HepG2 (cell line): ENCODE measurements at regions not wholly inside any gene's neighbourhood (a gene's known extent, or its start where the extent isn't known, plus 50 kb on each side); places are given as distances from the start of the nearest gene placed in this dataset.

Source experiments
- ATAC-seq: fragments of 200-7000 bp; cut with Tn5 transposase; 3 replicates; pipeline ENCODE4 v1.9.1; 2020; ENCODE audit warnings: mild to moderate bottlenecking, moderate library complexity
- BruUV-seq: library from RNA; stranded (reverse); fragments of 400-500 nt; replicated peaks from 2 replicates; lab custom pipeline; 2021; lab: Mats Ljungman, UMichigan
- CTCF ChIA-PET: fragments of 300-600 bp; formaldehyde crosslinking; extraction: SDS; loops from one replicate; lab custom pipeline; 2021; ENCODE audit warnings: low total read pairs, inconsistent platforms, low intra/inter-chr PET ratio; lab: Yijun Ruan, JAX
- POLR2A ChIA-PET: fragments of 350-600 bp; sonication (Branson Sonifier 250); formaldehyde crosslinking; loops from one replicate; lab custom pipeline; 2020; ENCODE audit warnings: antibody characterized with exemption, inconsistent platforms; lab: Yijun Ruan, JAX
- DNase-seq: peaks from one replicate; pipeline ENCODE4 v3.0.0-alpha.2; 2015; ENCODE audit warnings: low spot score
- FAIRE-seq: peaks from 3 replicates; lab custom pipeline; 2011; peaks lifted over from hg19 to GRCh38; lab: Jason Lieb, UNC
- H2AFZ ChIP-seq: one replicate; pipeline ENCODE4 v1.6.1; 2011; ENCODE audit warnings: low read length, inconsistent platforms
- H3K27ac ChIP-seq: fragments of 300-600 bp; 3 replicates; pipeline ENCODE4 v1.8.0; 2011; ENCODE audit warnings: mixed run types, mild to moderate bottlenecking, mixed read lengths, low read length, inconsistent platforms; ENCODE audit not compliant: insufficient read depth; ENCODE audit errors: extremely low read length
- H3K27me3 ChIP-seq, 2 experiments: fragments of 200-600 bp in 1 of 2; 2 replicates in 1 of 2; 3 replicates in 1 of 2; pipeline versions ENCODE4 v1.6.0 to v1.8.0; 2011; ENCODE audit warnings: low read length in 2 of 2, mild to moderate bottlenecking in 2 of 2, moderate library complexity in 2 of 2, inconsistent platforms in 1 of 2; ENCODE audit not compliant: insufficient read depth in 2 of 2, control insufficient read depth in 1 of 2
- H3K36me3 ChIP-seq, 2 experiments: fragments of 200-600 bp in 1 of 2; replicated peaks in 1 of 2; 2 replicates in 1 of 2; 3 replicates in 1 of 2; pipeline versions ENCODE4 v1.5.1 to v1.8.0; 2011; ENCODE audit warnings: low read length in 2 of 2, inconsistent platforms in 1 of 2; ENCODE audit not compliant: insufficient read depth in 2 of 2, control insufficient read depth in 1 of 2
- H3K4me1 ChIP-seq: 2 replicates; pipeline ENCODE4 v1.5.1; 2012; ENCODE audit warnings: low read length, inconsistent platforms; ENCODE audit not compliant: insufficient read depth
- H3K4me2 ChIP-seq: 2 replicates; pipeline ENCODE4 v1.6.0; 2011; ENCODE audit warnings: low read depth, low read length, inconsistent platforms
- H3K4me3 ChIP-seq, 3 experiments: fragments of 200-600 bp in 1 of 3; sonication (generic), shearing (Covaris generic) in 1 of 3; replicated peaks in 1 of 3; 2 replicates each; pipeline ENCODE4 v1.5.1; 2011 to 2016; ENCODE audit warnings: low read length in 3 of 3, inconsistent platforms in 2 of 3, low read depth in 2 of 3, mild to moderate bottlenecking in 2 of 3, control low read depth in 1 of 3, mixed read lengths in 1 of 3; ENCODE audit not compliant: insufficient read depth in 1 of 3
- H3K79me2 ChIP-seq: one replicate; pipeline ENCODE4 v1.6.1; 2011; ENCODE audit warnings: low read length, inconsistent platforms; ENCODE audit not compliant: insufficient read depth
- H3K9ac ChIP-seq: 2 replicates; pipeline ENCODE4 v1.6.0; 2011; ENCODE audit warnings: mild to moderate bottlenecking, low read depth, low read length, inconsistent platforms; ENCODE audit not compliant: insufficient read depth
- H3K9me3 ChIP-seq: 2 replicates; pipeline ENCODE4 v1.5.1; 2012; ENCODE audit warnings: mild to moderate bottlenecking, low read length
- H4K20me1 ChIP-seq: 2 replicates; pipeline ENCODE4 v1.6.0; 2011; ENCODE audit warnings: inconsistent platforms, mild to moderate bottlenecking, low read length, moderate library complexity; ENCODE audit not compliant: insufficient read depth
- ARNT2 ChIP-seq: sonication (generic); formaldehyde crosslinking; IDR thresholded peaks from 2 replicates; pipeline ENCODE4 v1.8.0; 2022; ENCODE audit warnings: mild to moderate bottlenecking, low read depth, missing genetic modification reagents, moderate library complexity
- ATF7-NPFF ChIP-seq: sonication (generic); formaldehyde crosslinking; IDR thresholded peaks from 2 replicates; pipeline ENCODE4 v1.8.1; 2023; ENCODE audit warnings: mild to moderate bottlenecking, low read depth, missing genetic modification reagents, moderate library complexity
- BRCA1 ChIP-seq: sonication (generic); formaldehyde crosslinking; IDR thresholded peaks from 2 replicates; pipeline ENCODE4 v1.4.0; 2020; ENCODE audit warnings: missing genetic modification reagents
- MTA3 ChIP-seq: sonication (generic); formaldehyde crosslinking; IDR thresholded peaks from 2 replicates; pipeline ENCODE4 v1.4.0; 2020; ENCODE audit warnings: missing genetic modification reagents
- NFE2 ChIP-seq: sonication (generic); formaldehyde crosslinking; IDR thresholded peaks from 2 replicates; pipeline ENCODE4 v1.4.0; 2020; ENCODE audit warnings: missing genetic modification reagents
- TEAD3 ChIP-seq: optimal IDR thresholded peaks from 2 replicates; pipeline ENCODE3; 2016; ENCODE audit warnings: borderline replicate concordance
- ZBTB42 ChIP-seq: sonication (generic); formaldehyde crosslinking; IDR thresholded peaks from 2 replicates; pipeline ENCODE4 v1.5.0; 2020; ENCODE audit warnings: mild to moderate bottlenecking, missing genetic modification reagents
- ZFP90 ChIP-seq: sonication (generic); formaldehyde crosslinking; IDR thresholded peaks from 2 replicates; pipeline ENCODE4 v1.8.0; 2022; ENCODE audit warnings: missing genetic modification reagents, mild to moderate bottlenecking, inconsistent platforms, borderline replicate concordance
- ZSCAN9 ChIP-seq: IDR thresholded peaks from 2 replicates; pipeline ENCODE4 v1.6.1; 2016; ENCODE audit warnings: borderline replicate concordance
- whole genome bisulfite sequencing: methylation state at CpG from one replicate; pipeline ENCODE4 v1.1.6; 2017; ENCODE audit warnings: low lambda C conversion rate; 5-methylcytosine and 5-hydroxymethylcytosine counted together
- in situ Hi-C: cut with HindIII; loops from 2 replicates; pipeline ENCODE4 v1.10.0; 2017; ENCODE audit warnings: low pct_unique_long_range_greater_than_20kb; ENCODE audit not compliant: extremely low pct_ligation_motif_present
- intact Hi-C: fragments of 100-400 bp; cut with micrococcal nuclease; formaldehyde crosslinking; loops from one replicate; pipeline ENCODE4 v1.10.0; 2022; ENCODE audit not compliant: unreplicated experiment
- TF ChIP-seq, protein P1 (sequence below): sonication (generic); formaldehyde crosslinking; IDR thresholded peaks from 2 replicates; pipeline ENCODE4 v1.9.0; 2021; ENCODE audit warnings: missing genetic modification reagents, borderline replicate concordance

- BruUV-seq = no TSS peak
- H4K20me1 ChIP-seq = no peaks in the 10 kb centered on the region
- 94% methylated on average over 4 of the region's 4 CpGs for WGBS
- no peak for DNase-seq
- H3K9me3 ChIP-seq = no peaks in the 10 kb centered on the region
- no peaks in the 10 kb centered on the region for H3K4me1 ChIP-seq
- H3K4me3 ChIP-seq = no peak overlapping the region
- ChIA-PET POLR2A (no interaction called here), CTCF (no interaction called here)
- H3K27ac ChIP-seq = no peak overlapping the region
- peaks cover 0 to 4% of the 10 kb centered on the region in 2 experiments; a peak in 3 of 5 replicates for H3K36me3 ChIP-seq
- H2AFZ ChIP-seq = no peak overlapping the region
- ATAC-seq = no peak
- H3K79me2 ChIP-seq = no peaks in the 10 kb centered on the region
- H3K9ac ChIP-seq = no peak overlapping the region
- intact Hi-C loops (no loop called here), in situ Hi-C loops (no loop called here)
- H3K4me2 ChIP-seq = no peak overlapping the region
- no peaks in the 10 kb centered on the region for H3K27me3 ChIP-seq
- no peak for FAIRE-seq
- TF ChIP-seq, protein P1, sequence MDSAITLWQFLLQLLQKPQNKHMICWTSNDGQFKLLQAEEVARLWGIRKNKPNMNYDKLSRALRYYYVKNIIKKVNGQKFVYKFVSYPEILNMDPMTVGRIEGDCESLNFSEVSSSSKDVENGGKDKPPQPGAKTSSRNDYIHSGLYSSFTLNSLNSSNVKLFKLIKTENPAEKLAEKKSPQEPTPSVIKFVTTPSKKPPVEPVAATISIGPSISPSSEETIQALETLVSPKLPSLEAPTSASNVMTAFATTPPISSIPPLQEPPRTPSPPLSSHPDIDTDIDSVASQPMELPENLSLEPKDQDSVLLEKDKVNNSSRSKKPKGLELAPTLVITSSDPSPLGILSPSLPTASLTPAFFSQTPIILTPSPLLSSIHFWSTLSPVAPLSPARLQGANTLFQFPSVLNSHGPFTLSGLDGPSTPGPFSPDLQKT (CRISPR knock-in tag) = no peak
- no peak for TF ChIP-seq MTA3
- no peak for TF ChIP-seq ARNT2 (CRISPR knock-in tag)
- TF ChIP-seq BRCA1 (CRISPR knock-in tag) = no peak
- no peak for TF ChIP-seq ZSCAN9 (CRISPR knock-in tag)
- no peak for TF ChIP-seq ATF7-NPFF (CRISPR knock-in tag)
- TF ChIP-seq ZBTB42 (CRISPR knock-in tag) = no peak
- TF ChIP-seq NFE2 (CRISPR knock-in tag) = no peak
- TF ChIP-seq TEAD3 (CRISPR knock-in tag) = no peak
- no peak for TF ChIP-seq ZFP90 (CRISPR knock-in tag)
Measured at GRCh38 chr6:126123226-126123625, 136.9 kb downstream of the TRMT11 start.
